PC-3 (cell line): ENCODE measurements at regions not wholly inside any gene's neighbourhood (a gene's known extent, or its start where the extent isn't known, plus 50 kb on each side); places are given as distances from the start of the nearest gene placed in this dataset.
"Not testable (repeated sequence)": the region's sequence is repeated elsewhere in the genome, so short reads cannot be mapped to it uniquely, and the experiment has no call there.

ENCODE experiments used
- EZH2 ChIP-seq: fragments of 300-600 bp; sonication (generic); IDR thresholded peaks from one replicate; pipeline ENCODE4 v1.6.1; 2017; ENCODE audit warnings: antibody characterized with exemption, mild to moderate bottlenecking, low read length; ENCODE audit not compliant: unreplicated experiment
- TF ChIP-seq, protein P1 (sequence below): fragments of 300-600 bp; sonication (generic); conservative IDR thresholded peaks from 2 replicates; pipeline ENCODE4 v1.5.1; 2017; ENCODE audit warnings: antibody characterized with exemption, low read depth, mild to moderate bottlenecking, low read length

- TF ChIP-seq, protein P1, sequence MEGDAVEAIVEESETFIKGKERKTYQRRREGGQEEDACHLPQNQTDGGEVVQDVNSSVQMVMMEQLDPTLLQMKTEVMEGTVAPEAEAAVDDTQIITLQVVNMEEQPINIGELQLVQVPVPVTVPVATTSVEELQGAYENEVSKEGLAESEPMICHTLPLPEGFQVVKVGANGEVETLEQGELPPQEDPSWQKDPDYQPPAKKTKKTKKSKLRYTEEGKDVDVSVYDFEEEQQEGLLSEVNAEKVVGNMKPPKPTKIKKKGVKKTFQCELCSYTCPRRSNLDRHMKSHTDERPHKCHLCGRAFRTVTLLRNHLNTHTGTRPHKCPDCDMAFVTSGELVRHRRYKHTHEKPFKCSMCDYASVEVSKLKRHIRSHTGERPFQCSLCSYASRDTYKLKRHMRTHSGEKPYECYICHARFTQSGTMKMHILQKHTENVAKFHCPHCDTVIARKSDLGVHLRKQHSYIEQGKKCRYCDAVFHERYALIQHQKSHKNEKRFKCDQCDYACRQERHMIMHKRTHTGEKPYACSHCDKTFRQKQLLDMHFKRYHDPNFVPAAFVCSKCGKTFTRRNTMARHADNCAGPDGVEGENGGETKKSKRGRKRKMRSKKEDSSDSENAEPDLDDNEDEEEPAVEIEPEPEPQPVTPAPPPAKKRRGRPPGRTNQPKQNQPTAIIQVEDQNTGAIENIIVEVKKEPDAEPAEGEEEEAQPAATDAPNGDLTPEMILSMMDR: not testable (repeated sequence)
- TF ChIP-seq EZH2: not testable (repeated sequence)
Measured at GRCh38 chr5:126684656-126685442, 84.1 kb downstream of the PHAX start.
